SK-N-MC (cell line): ENCODE measurements at regions not wholly inside any gene's neighbourhood (a gene's known extent, or its start where the extent isn't known, plus 50 kb on each side); places are given as distances from the start of the nearest gene placed in this dataset.

Source experiments
- EZH2 ChIP-seq: fragments of 200-600 bp; sonication (generic); IDR thresholded peaks from one replicate; pipeline ENCODE4 v1.6.1; 2017; ENCODE audit warnings: antibody characterized with exemption
- FOXP2 ChIP-seq: optimal IDR thresholded peaks from 2 replicates; pipeline ENCODE3; 2011; ENCODE audit warnings: mild to moderate bottlenecking, moderate library complexity; ENCODE audit not compliant: insufficient read depth; ENCODE audit errors: extremely low read length, control extremely low read depth
- POLR2AphosphoS5 ChIP-seq: IDR thresholded peaks from 2 replicates; pipeline ENCODE4 v1.6.1; 2012; ENCODE audit warnings: mild to moderate bottlenecking, low read depth, low read length, borderline replicate concordance

- TF ChIP-seq EZH2 (no peak), POLR2AphosphoS5 (no peak), FOXP2 (no peak)
Observed at GRCh38 chr4:97144199-97144598, 999.1 kb downstream of the STPG2 start.
